ENCODE measurements at regions not wholly inside any gene's neighbourhood (a gene's known extent, or its start where the extent isn't known, plus 50 kb on each side); places are given as distances from the start of the nearest gene placed in this dataset.

DNA sequence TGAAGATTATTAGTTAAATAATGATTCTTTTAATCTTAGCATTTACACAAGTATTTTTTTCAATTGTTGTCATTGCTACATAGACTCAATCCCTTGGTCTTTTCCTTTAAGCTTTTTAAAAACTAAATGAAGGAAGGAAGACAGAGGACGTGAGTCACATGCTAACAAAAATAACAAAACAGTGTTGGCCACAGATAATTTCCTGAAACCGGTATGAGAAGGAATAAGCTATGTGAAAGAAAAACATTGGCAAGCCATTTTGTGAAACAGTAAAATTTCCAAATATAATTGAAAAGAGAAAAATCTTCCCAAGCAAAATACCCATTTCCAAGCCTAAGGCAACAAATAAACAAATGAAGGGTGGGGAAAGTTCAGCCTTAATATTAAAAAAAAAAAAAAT is 223.0 kb downstream of the AHR start:
- Histone ChIP-seq H3K4me2 (ENCODE audit: low read depth, low read length) (no peak overlapping the region), H2AFZ (ENCODE audit: low read length) (no peak overlapping the region), H3K27ac (ENCODE audit: extremely low read length, insufficient read depth, low read length) (no peak overlapping the region), H4K20me1 (ENCODE audit: insufficient read depth, low read length) (no peaks in the 10 kb centered on the region), H3K4me1 (ENCODE audit: insufficient read depth, low read length) (peaks cover 22% of the 10 kb centered on the region), H3K9me3 (ENCODE audit: low read length) (no peaks in the 10 kb centered on the region), H3K27me3 (ENCODE audit: control insufficient read depth in 1 of 2, insufficient read depth in 2 of 2, low read length in 2 of 2) (no peaks in the 10 kb centered on the region), H3K36me3 (replicated peaks in 1 of 2; ENCODE audit: control insufficient read depth in 1 of 2, insufficient read depth in 2 of 2, low read length in 2 of 2) (no peaks in the 10 kb centered on the region), H3K4me3 (replicated peaks in 1 of 3; ENCODE audit: insufficient read depth in 1 of 3, low read depth in 2 of 3, low read length in 3 of 3) (no peak overlapping the region), H3K9ac (ENCODE audit: insufficient read depth, low read depth, low read length) (no peak overlapping the region), H3K79me2 (ENCODE audit: insufficient read depth, low read length) (no peaks in the 10 kb centered on the region)
- 35% methylated on average over 2 of the region's 2 CpGs for WGBS (ENCODE audit: low lambda C conversion rate)
- ATAC-seq (no peak), FAIRE-seq (no peak), DNase-seq (ENCODE audit: low spot score) (no peak)
- CTCF ChIA-PET (ENCODE audit: low intra/inter-chr PET ratio, low total read pairs), result no interaction called here
- intact Hi-C loops (cut with micrococcal nuclease; ENCODE audit: unreplicated experiment) (loop anchor here (10.0 kb wide), 1 partner anchor 177 kb away; no protein-coding TSS in a partner anchor), in situ Hi-C loops (cut with HindIII; ENCODE audit: extremely low pct_ligation_motif_present, low pct_unique_long_range_greater_than_20kb) (no loop called here)
- BruUV-seq (replicated peaks), result no TSS peak
- TF ChIP-seq IKZF1 (IDR thresholded peaks at IDR 0.05) (no peak), TCF7 (IDR thresholded peaks at IDR 0.05; ENCODE audit: low read depth) (no peak), BRD4 (CRISPR knock-in tag; IDR thresholded peaks at IDR 0.05) (no peak), ZBTB7A (CRISPR knock-in tag; IDR thresholded peaks at IDR 0.05) (no peak), ZBTB21 (CRISPR knock-in tag; IDR thresholded peaks at IDR 0.05) (no peak), PHF8 (CRISPR knock-in tag; IDR thresholded peaks at IDR 0.05) (no peak), ZNF326 (CRISPR knock-in tag; IDR thresholded peaks at IDR 0.05; ENCODE audit: borderline replicate concordance) (no peak)
- TF ChIP-seq, protein P1, sequence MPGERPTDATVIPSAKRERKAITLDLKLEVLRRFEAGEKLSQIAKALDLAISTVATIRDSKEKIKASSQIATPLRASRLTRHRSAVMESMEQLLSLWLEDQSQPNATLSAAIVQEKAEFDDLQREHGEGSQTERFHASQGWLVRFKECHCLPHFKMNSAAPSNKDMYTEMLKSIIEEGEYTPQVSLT (CRISPR knock-in tag; IDR thresholded peaks at IDR 0.05; ENCODE audit: borderline replicate concordance, low read depth), result no peak
- TF ChIP-seq, protein P2, sequence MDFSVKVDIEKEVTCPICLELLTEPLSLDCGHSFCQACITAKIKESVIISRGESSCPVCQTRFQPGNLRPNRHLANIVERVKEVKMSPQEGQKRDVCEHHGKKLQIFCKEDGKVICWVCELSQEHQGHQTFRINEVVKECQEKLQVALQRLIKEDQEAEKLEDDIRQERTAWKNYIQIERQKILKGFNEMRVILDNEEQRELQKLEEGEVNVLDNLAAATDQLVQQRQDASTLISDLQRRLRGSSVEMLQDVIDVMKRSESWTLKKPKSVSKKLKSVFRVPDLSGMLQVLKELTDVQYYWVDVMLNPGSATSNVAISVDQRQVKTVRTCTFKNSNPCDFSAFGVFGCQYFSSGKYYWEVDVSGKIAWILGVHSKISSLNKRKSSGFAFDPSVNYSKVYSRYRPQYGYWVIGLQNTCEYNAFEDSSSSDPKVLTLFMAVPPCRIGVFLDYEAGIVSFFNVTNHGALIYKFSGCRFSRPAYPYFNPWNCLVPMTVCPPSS (IDR thresholded peaks at IDR 0.05), result no peak
- TF ChIP-seq, protein P3, sequence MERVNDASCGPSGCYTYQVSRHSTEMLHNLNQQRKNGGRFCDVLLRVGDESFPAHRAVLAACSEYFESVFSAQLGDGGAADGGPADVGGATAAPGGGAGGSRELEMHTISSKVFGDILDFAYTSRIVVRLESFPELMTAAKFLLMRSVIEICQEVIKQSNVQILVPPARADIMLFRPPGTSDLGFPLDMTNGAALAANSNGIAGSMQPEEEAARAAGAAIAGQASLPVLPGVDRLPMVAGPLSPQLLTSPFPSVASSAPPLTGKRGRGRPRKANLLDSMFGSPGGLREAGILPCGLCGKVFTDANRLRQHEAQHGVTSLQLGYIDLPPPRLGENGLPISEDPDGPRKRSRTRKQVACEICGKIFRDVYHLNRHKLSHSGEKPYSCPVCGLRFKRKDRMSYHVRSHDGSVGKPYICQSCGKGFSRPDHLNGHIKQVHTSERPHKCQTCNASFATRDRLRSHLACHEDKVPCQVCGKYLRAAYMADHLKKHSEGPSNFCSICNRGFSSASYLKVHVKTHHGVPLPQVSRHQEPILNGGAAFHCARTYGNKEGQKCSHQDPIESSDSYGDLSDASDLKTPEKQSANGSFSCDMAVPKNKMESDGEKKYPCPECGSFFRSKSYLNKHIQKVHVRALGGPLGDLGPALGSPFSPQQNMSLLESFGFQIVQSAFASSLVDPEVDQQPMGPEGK (CRISPR knock-in tag; IDR thresholded peaks at IDR 0.05), result no peak
- POLR2A ChIA-PET, result no interaction called here

Measured in HepG2 (cell line).